HepG2 (cell line): ENCODE measurements at regions not wholly inside any gene's neighbourhood (a gene's known extent, or its start where the extent isn't known, plus 50 kb on each side); places are given as distances from the start of the nearest gene placed in this dataset.

Experiments used
- ATAC-seq: fragments of 200-7000 bp; cut with Tn5 transposase; 3 replicates; pipeline ENCODE4 v1.9.1; 2020; ENCODE audit warnings: mild to moderate bottlenecking, moderate library complexity
- BruUV-seq: library from RNA; stranded (reverse); fragments of 400-500 nt; replicated peaks from 2 replicates; lab custom pipeline; 2021; lab: Mats Ljungman, UMichigan
- CTCF ChIA-PET: fragments of 300-600 bp; formaldehyde crosslinking; extraction: SDS; loops from one replicate; lab custom pipeline; 2021; ENCODE audit warnings: low total read pairs, inconsistent platforms, low intra/inter-chr PET ratio; lab: Yijun Ruan, JAX
- POLR2A ChIA-PET: fragments of 350-600 bp; sonication (Branson Sonifier 250); formaldehyde crosslinking; loops from one replicate; lab custom pipeline; 2020; ENCODE audit warnings: antibody characterized with exemption, inconsistent platforms; lab: Yijun Ruan, JAX
- DNase-seq: peaks from one replicate; pipeline ENCODE4 v3.0.0-alpha.2; 2015; ENCODE audit warnings: low spot score
- FAIRE-seq: peaks from 3 replicates; lab custom pipeline; 2011; peaks lifted over from hg19 to GRCh38; lab: Jason Lieb, UNC
- H2AFZ ChIP-seq: one replicate; pipeline ENCODE4 v1.6.1; 2011; ENCODE audit warnings: low read length, inconsistent platforms
- H3K27ac ChIP-seq: fragments of 300-600 bp; 3 replicates; pipeline ENCODE4 v1.8.0; 2011; ENCODE audit warnings: mixed run types, mild to moderate bottlenecking, mixed read lengths, low read length, inconsistent platforms; ENCODE audit not compliant: insufficient read depth; ENCODE audit errors: extremely low read length
- H3K27me3 ChIP-seq, 2 experiments: fragments of 200-600 bp in 1 of 2; 2 replicates in 1 of 2; 3 replicates in 1 of 2; pipeline versions ENCODE4 v1.6.0 to v1.8.0; 2011; ENCODE audit warnings: low read length in 2 of 2, mild to moderate bottlenecking in 2 of 2, moderate library complexity in 2 of 2, inconsistent platforms in 1 of 2; ENCODE audit not compliant: insufficient read depth in 2 of 2, control insufficient read depth in 1 of 2
- H3K36me3 ChIP-seq, 2 experiments: fragments of 200-600 bp in 1 of 2; replicated peaks in 1 of 2; 2 replicates in 1 of 2; 3 replicates in 1 of 2; pipeline versions ENCODE4 v1.5.1 to v1.8.0; 2011; ENCODE audit warnings: low read length in 2 of 2, inconsistent platforms in 1 of 2; ENCODE audit not compliant: insufficient read depth in 2 of 2, control insufficient read depth in 1 of 2
- H3K4me1 ChIP-seq: 2 replicates; pipeline ENCODE4 v1.5.1; 2012; ENCODE audit warnings: low read length, inconsistent platforms; ENCODE audit not compliant: insufficient read depth
- H3K4me2 ChIP-seq: 2 replicates; pipeline ENCODE4 v1.6.0; 2011; ENCODE audit warnings: low read depth, low read length, inconsistent platforms
- H3K4me3 ChIP-seq, 3 experiments: fragments of 200-600 bp in 1 of 3; sonication (generic), shearing (Covaris generic) in 1 of 3; replicated peaks in 1 of 3; 2 replicates each; pipeline ENCODE4 v1.5.1; 2011 to 2016; ENCODE audit warnings: low read length in 3 of 3, inconsistent platforms in 2 of 3, low read depth in 2 of 3, mild to moderate bottlenecking in 2 of 3, control low read depth in 1 of 3, mixed read lengths in 1 of 3; ENCODE audit not compliant: insufficient read depth in 1 of 3
- H3K79me2 ChIP-seq: one replicate; pipeline ENCODE4 v1.6.1; 2011; ENCODE audit warnings: low read length, inconsistent platforms; ENCODE audit not compliant: insufficient read depth
- H3K9ac ChIP-seq: 2 replicates; pipeline ENCODE4 v1.6.0; 2011; ENCODE audit warnings: mild to moderate bottlenecking, low read depth, low read length, inconsistent platforms; ENCODE audit not compliant: insufficient read depth
- H3K9me3 ChIP-seq: 2 replicates; pipeline ENCODE4 v1.5.1; 2012; ENCODE audit warnings: mild to moderate bottlenecking, low read length
- H4K20me1 ChIP-seq: 2 replicates; pipeline ENCODE4 v1.6.0; 2011; ENCODE audit warnings: inconsistent platforms, mild to moderate bottlenecking, low read length, moderate library complexity; ENCODE audit not compliant: insufficient read depth
- AKNA ChIP-seq: sonication (generic); formaldehyde crosslinking; IDR thresholded peaks from 2 replicates; pipeline ENCODE4 v1.4.0; 2020; ENCODE audit warnings: missing genetic modification reagents, borderline replicate concordance
- FOXC1 ChIP-seq: sonication (generic); formaldehyde crosslinking; IDR thresholded peaks from 2 replicates; pipeline ENCODE4 v1.8.0; 2022; ENCODE audit warnings: mild to moderate bottlenecking, missing genetic modification reagents, borderline replicate concordance
- HCFC1 ChIP-seq: fragments of 150-350 bp; IDR thresholded peaks from 2 replicates; pipeline ENCODE4 v1.6.1; 2014; ENCODE audit warnings: low read depth, low read length
- HNRNPLL ChIP-seq: fragments of 200-400 bp; formaldehyde crosslinking; IDR thresholded peaks from 2 replicates; pipeline ENCODE4 v1.6.1; 2017; ENCODE audit warnings: mild to moderate bottlenecking, low read depth, low read length; ENCODE audit not compliant: poor library complexity, severe bottlenecking
- NR1H2 ChIP-seq: sonication (generic); formaldehyde crosslinking; IDR thresholded peaks from 2 replicates; pipeline ENCODE4 v1.8.1; 2022; ENCODE audit warnings: low read depth, missing genetic modification reagents, borderline replicate concordance
- ZNF558 ChIP-seq: sonication (generic); formaldehyde crosslinking; IDR thresholded peaks from 2 replicates; pipeline ENCODE4 v1.9.0; 2022; ENCODE audit warnings: mild to moderate bottlenecking, missing genetic modification reagents, borderline replicate concordance
- ZNF563 ChIP-seq: sonication (generic); formaldehyde crosslinking; IDR thresholded peaks from 2 replicates; pipeline ENCODE4 v1.8.0; 2022; ENCODE audit warnings: mild to moderate bottlenecking, moderate library complexity, missing genetic modification reagents
- ZNF567 ChIP-seq: sonication (generic); formaldehyde crosslinking; IDR thresholded peaks from 2 replicates; pipeline ENCODE4 v1.8.1; 2023; ENCODE audit warnings: mild to moderate bottlenecking, missing genetic modification reagents, borderline replicate concordance
- ZNF572 ChIP-seq: sonication (generic); formaldehyde crosslinking; IDR thresholded peaks from 2 replicates; pipeline ENCODE4 v1.5.1; 2020; ENCODE audit warnings: mild to moderate bottlenecking, missing genetic modification reagents
- ZNF841 ChIP-seq: sonication (generic); formaldehyde crosslinking; IDR thresholded peaks from 2 replicates; pipeline ENCODE4 v1.8.1; 2023; ENCODE audit warnings: missing genetic modification reagents, borderline replicate concordance
- WGBS: methylation state at CpG from one replicate; pipeline ENCODE4 v1.1.6; 2017; ENCODE audit warnings: low lambda C conversion rate; 5-methylcytosine and 5-hydroxymethylcytosine counted together
- in situ Hi-C: cut with HindIII; loops from 2 replicates; pipeline ENCODE4 v1.10.0; 2017; ENCODE audit warnings: low pct_unique_long_range_greater_than_20kb; ENCODE audit not compliant: extremely low pct_ligation_motif_present
- intact Hi-C: fragments of 100-400 bp; cut with micrococcal nuclease; formaldehyde crosslinking; loops from one replicate; pipeline ENCODE4 v1.10.0; 2022; ENCODE audit not compliant: unreplicated experiment
- TF ChIP-seq, protein P1 (sequence below): sonication (generic); formaldehyde crosslinking; IDR thresholded peaks from 2 replicates; pipeline ENCODE4 v1.4.0; 2020; ENCODE audit warnings: missing genetic modification reagents

GRCh38 chr1:86245566-86246190 is 89.1 kb upstream of the COL24A1 start:
- Histone ChIP-seq H2AFZ (no peak overlapping the region), H4K20me1 (no peaks in the 10 kb centered on the region), H3K4me2 (no peak overlapping the region), H3K27ac (no peak overlapping the region), H3K9me3 (no peaks in the 10 kb centered on the region), H3K4me1 (no peaks in the 10 kb centered on the region), H3K27me3 (no peaks in the 10 kb centered on the region), H3K79me2 (no peaks in the 10 kb centered on the region), H3K36me3 (no peaks in the 10 kb centered on the region), H3K9ac (no peak overlapping the region), H3K4me3 (no peak overlapping the region)
- no peak for ATAC-seq
- intact Hi-C loops (no loop called here), in situ Hi-C loops (no loop called here)
- BruUV-seq, result no TSS peak
- WGBS, result 49% methylated on average over 9 of the region's 9 CpGs
- FAIRE-seq, result no peak
- no peak for DNase-seq
- TF ChIP-seq, protein P1, sequence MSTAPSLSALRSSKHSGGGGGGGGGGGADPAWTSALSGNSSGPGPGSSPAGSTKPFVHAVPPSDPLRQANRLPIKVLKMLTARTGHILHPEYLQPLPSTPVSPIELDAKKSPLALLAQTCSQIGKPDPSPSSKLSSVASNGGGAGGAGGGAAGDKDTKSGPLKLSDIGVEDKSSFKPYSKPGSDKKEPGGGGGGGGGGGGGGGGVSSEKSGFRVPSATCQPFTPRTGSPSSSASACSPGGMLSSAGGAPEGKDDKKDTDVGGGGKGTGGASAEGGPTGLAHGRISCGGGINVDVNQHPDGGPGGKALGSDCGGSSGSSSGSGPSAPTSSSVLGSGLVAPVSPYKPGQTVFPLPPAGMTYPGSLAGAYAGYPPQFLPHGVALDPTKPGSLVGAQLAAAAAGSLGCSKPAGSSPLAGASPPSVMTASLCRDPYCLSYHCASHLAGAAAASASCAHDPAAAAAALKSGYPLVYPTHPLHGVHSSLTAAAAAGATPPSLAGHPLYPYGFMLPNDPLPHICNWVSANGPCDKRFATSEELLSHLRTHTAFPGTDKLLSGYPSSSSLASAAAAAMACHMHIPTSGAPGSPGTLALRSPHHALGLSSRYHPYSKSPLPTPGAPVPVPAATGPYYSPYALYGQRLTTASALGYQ (CRISPR knock-in tag), result no peak
- POLR2A ChIA-PET, result no interaction called here
- CTCF ChIA-PET, result no interaction called here

DNA sequence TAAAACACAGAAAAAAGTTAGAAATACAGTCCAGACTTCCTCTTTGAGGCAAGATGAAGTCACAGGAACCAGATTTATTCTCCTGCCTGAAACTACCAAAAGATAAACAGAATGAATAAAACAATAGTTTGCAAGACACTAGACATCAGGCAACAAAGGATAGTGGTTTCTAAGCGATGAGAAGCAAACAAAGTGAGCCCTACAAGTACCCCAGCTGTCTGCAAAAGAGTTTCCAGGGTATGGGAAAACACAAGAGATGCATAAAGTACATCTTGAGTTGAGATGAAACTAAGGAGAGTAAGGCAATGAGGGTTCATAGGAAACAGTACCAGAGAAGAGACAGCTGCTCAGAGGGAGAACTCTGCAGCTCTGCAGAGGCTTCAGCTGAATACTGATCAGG is 83.3 kb upstream of the COL24A1 start:
- TF ChIP-seq HCFC1 (no peak), ZNF567 (CRISPR knock-in tag) (no peak), HNRNPLL (no peak), NR1H2 (CRISPR knock-in tag) (no peak), ZNF572 (no peak), ZNF563 (CRISPR knock-in tag) (no peak), AKNA (CRISPR knock-in tag) (no peak), FOXC1 (no peak), ZNF841 (CRISPR knock-in tag) (no peak), ZNF558 (no peak)
- Histone ChIP-seq H3K4me3 (no peak overlapping the region), H3K9me3 (no peaks in the 10 kb centered on the region), H3K27ac (no peak overlapping the region), H3K27me3 (no peaks in the 10 kb centered on the region), H3K36me3 (no peaks in the 10 kb centered on the region), H3K79me2 (no peaks in the 10 kb centered on the region), H3K9ac (no peak overlapping the region), H3K4me1 (no peaks in the 10 kb centered on the region), H2AFZ (no peak overlapping the region), H4K20me1 (no peaks in the 10 kb centered on the region), H3K4me2 (no peak overlapping the region)
- no peak for DNase-seq
- ChIA-PET POLR2A (no interaction called here), CTCF (no interaction called here)
- BruUV-seq, result no TSS peak
- intact Hi-C loops, result no loop called here
- in situ Hi-C loops, result no loop called here
- ATAC-seq, result no peak
- no peak for FAIRE-seq
- WGBS, result 0% methylated on average over 1 of the region's 1 CpG
